ENCODE measurements at regions not wholly inside any gene's neighbourhood (a gene's known extent, or its start where the extent isn't known, plus 50 kb on each side); places are given as distances from the start of the nearest gene placed in this dataset.

GRCh38 chr22:48902001-48902869, 925.4 kb downstream of the BRD1 start:
- TF ChIP-seq POLR2A (IDR thresholded peaks at IDR 0.05) (no peak), CTCF (IDR thresholded peaks at IDR 0.05) (no peak)

Data from esophagus squamous epithelium (tissue), 4 donors.